Ishikawa (cell line): ENCODE measurements at regions not wholly inside any gene's neighbourhood (a gene's known extent, or its start where the extent isn't known, plus 50 kb on each side); places are given as distances from the start of the nearest gene placed in this dataset.

Source experiments
- CEBPB ChIP-seq: IDR thresholded peaks from 2 replicates; pipeline ENCODE4 v1.6.1; 2012
- CREB1 ChIP-seq: IDR thresholded peaks from 2 replicates; pipeline ENCODE4 v1.6.1; 2012; ENCODE audit warnings: low read depth
- EGR1 ChIP-seq: IDR thresholded peaks from 2 replicates; pipeline ENCODE4 v1.6.1; 2012
- EP300 ChIP-seq: IDR thresholded peaks from 2 replicates; pipeline ENCODE4 v1.6.1; 2012; ENCODE audit warnings: borderline replicate concordance
- FOXM1 ChIP-seq: IDR thresholded peaks from 2 replicates; pipeline ENCODE4 v1.6.1; 2012; ENCODE audit warnings: low read depth, borderline replicate concordance
- MAX ChIP-seq: IDR thresholded peaks from 2 replicates; pipeline ENCODE4 v1.6.1; 2012
- NFIC ChIP-seq: IDR thresholded peaks from 2 replicates; pipeline ENCODE4 v1.6.1; 2012
- RAD21 ChIP-seq: IDR thresholded peaks from 2 replicates; pipeline ENCODE4 v1.6.1; 2012; ENCODE audit warnings: low read depth
- TCF12 ChIP-seq: IDR thresholded peaks from 2 replicates; pipeline ENCODE4 v1.6.1; 2012; ENCODE audit warnings: low read depth
- TEAD4 ChIP-seq: IDR thresholded peaks from 2 replicates; pipeline ENCODE4 v1.6.1; 2012
- USF1 ChIP-seq: IDR thresholded peaks from 2 replicates; pipeline ENCODE4 v1.6.1; 2012
- YY1 ChIP-seq: IDR thresholded peaks from 2 replicates; pipeline ENCODE4 v1.6.1; 2012; ENCODE audit warnings: low read depth
- ZBTB7A ChIP-seq: IDR thresholded peaks from 2 replicates; pipeline ENCODE4 v1.6.1; 2012; ENCODE audit warnings: low read depth

- TF ChIP-seq EP300 (no peak), TEAD4 (no peak), MAX (no peak), NFIC (no peak), RAD21 (no peak), EGR1 (no peak), FOXM1 (no peak), CREB1 (no peak), ZBTB7A (no peak), USF1 (no peak), TCF12 (no peak), CEBPB (no peak), YY1 (no peak)
Observed at GRCh38 chr5:159644053-159644452, 272.2 kb upstream of the ADRA1B start.
